ENCODE measurements at regions not wholly inside any gene's neighbourhood (a gene's known extent, or its start where the extent isn't known, plus 50 kb on each side); places are given as distances from the start of the nearest gene placed in this dataset.
"Not testable (repeated sequence)": the region's sequence is repeated elsewhere in the genome, so short reads cannot be mapped to it uniquely, and the experiment has no call there.

DNA sequence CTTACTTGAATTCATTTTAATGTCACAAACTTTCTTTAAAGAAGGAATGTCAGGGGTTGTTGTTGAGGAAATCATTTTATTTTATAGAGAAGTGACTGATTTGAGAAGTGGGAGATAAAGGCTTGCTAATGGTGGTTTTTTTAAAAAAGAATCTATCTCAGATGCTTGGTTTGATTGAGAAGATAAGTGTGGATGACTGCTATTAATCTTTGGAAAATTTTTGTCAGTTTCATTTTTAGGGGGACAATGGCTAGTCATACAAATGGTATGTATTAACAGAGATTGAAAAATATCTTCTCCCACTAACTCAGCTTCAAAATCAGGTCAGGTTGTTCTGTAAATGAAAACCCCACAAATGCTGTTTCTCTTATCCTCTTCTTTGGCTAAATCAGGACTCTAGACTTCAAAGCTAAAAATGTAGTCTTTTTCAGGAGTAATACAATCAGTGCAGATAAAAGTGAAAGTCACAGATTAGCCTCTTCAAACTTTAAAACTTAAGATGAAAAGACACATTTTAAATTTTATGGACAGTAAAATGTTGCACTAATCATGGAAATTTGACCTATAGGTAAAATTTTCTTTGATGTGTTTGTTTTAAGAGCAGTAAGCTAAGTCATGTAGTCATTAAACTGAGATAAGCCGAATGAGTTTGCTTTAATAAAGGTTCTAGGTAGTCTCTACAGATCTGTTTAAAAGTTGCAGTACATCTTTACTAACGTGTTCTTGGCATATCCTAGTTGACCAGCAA is 674.2 kb upstream of the VRK2 start:
- DNase-seq: no peak

DNA sequence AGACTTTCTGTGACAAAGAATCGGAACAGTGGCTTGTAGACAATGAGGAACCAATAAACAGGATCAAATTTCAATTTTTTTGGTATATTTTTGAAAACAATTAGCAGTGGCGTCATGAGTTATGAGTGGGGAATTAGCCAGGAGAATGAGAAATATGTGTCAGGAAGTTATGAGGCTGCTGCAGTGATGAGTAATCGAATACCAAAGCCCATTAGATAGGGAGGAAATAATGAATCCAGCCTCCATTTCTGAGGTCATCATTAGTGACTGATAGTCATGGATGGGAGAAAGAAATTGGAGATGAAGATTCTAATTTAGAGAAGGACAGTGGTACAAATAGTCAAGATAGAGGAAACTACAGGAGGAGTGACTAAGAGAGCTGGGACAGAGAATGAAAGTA is 673.1 kb upstream of the VRK2 start:
- no peak for DNase-seq

DNA sequence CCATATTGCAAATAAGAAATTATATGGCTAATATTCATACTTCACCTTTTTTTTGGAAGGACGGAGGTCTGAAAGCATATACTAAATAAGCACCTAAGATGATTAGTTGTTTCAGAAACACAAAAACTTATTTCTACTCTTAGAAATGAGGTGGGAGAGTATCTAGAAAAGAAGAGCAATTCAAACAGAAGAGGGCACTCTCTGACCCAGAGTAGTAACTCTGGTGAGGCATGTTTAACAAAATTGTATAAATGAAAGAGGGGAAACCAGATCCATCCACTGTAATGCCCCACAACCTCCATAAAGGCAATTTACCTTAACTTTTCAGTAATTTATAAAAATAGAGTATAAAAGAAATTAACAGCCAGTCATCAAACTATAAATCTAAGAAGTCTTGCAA is 669.6 kb upstream of the VRK2 start:
- DNase-seq: no peak

DNA sequence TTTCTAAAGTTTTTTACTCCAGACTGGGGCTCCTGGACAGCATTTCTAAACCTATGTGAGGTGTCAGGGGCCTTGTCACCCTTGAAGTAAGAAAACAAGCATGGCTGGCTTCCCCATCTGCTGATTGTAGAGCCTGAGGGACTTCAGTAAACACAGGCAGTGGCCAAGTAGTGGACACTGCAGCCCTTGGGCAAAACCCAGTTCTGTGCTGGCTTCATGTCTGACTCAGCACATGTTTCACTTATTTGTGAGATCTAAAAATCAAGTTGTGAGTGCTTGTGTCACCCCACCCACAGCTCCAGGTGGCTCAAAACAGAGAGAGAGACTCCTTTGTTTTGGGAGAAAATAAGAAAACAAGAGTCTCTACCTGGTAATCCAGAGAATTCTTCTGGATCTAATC is 660.3 kb upstream of the VRK2 start:
- no peak for DNase-seq

DNA sequence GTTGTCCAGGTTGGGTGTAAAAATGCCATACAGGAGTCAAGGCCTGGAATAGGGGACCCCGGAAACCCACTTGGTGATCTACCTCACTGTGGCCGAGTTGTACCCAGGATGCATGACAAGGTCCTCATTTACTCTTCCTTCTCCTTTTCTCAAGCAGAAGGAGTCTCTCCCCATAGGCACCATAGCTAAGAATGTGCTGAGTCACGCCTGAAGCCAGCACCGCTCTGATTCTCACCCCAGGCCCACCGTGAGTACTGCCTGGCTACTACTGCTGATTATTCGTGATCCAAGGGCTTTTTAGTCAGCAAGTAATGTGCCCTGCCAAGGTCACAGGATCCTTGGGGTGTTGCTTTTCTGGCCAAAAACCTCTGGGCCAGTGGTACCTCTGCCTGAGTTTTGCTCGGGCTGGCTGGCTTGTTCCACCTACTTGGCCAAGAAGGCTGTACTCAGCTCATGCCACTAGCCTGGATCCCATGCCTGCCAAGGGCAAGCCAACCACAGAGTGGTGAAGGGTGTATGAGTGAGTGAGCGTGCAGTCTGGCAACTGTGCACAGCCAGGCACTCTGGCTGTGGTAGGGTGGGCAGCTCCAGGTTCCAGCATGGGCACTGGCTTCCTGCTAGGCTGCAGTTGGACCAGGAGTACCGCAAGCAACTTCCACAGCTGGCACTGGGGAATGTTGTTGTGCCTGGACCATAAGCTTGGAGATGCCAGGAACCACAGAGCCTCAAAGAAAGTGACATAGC is 650.1 kb upstream of the VRK2 start:
- no peak for DNase-seq

DNA sequence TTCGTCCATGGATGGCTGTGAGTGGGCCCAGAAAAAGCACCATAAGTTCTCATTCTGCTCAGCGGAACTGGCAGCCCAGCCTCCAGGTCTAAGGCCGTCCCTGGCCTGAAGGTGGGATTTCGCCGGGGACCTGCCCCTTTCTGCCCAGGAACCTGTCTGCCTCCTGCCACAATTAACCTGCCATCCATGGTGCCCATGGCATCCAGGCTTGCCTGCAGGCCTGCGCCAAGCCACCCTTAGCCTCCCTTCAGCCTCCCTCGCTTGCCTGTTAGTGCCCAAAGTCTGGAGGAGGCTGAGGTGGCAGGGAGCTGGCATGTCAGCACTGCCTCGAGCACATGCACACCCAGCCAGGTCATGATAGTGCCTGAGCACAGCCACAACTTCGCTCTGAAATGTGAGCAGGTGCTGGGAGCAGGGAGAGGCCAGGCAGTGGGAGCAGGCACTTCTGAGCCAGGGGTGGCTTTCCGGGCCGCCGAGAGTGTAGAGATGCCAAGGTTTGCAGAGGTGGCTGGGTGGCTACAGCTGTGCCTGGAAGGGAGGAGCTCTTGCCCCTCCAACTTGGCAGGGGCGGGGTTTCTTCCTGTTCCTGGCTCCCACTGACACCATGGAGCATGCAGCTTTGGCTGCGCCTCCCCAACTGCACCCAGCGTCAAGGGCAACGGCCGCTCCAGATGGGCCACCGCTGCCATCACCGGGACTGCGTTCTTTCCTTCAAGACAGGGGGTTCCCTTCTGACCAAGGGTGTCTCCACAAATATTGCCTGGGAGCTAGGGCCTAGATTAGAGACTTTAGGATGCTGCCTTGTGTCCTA is 648.9 kb upstream of the VRK2 start:
- DNase-seq: no peak

DNA sequence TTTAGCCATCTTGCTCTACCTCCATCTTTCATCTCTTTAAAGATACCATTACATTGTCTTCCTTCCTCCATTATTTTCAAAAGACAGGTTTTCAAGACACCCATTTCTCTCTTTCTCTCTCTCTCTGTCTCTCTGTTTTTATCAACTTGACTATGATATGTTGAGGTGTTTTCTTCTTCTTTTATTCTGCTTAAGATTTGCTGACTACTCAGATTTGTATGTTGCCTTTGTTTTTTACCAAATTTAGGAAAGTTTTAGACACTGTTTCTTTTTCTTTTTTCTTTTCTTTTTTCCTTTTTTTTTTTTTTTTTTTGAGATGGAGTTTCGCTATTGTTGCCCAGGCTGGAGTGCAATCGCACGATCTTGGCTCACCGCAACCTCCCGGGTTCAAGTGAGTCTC is 647.5 kb upstream of the VRK2 start:
- no peak for DNase-seq

DNA sequence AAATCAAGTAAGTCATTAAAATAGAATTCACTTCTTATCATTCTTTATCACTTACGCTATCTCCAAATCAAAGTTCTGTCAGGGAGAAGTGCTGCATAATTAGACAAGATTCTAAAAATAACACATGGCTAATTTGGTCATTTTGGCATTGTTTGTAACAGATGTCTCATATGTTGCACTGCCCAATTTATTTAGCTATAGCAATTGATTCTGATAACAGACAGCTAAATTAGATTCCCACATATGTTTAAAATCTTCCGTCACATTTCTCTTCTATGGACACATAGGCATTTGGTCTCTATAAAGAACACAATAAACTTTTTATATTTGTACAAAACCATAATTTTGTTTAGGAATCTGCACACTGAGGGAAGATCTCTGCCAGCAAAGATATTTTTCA is 644.5 kb upstream of the VRK2 start:
- DNase-seq: no peak

DNA sequence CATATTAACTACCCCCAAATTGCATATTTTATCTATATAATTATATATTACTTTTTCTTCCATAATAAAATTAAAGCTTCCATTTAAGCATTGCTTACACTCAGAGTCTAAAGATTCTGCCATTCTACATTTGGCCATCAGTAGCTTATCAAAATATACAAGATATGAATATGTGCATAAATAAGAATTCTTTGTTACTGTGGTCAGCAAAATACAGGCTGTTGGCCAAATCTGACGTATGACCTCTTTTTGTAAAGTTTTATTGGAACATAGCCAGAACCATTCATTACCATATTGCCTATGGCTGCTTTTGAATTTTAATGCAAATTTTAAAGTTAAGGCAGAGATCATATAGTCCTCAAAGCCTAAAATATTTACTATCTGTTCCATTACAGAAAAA is 643.9 kb upstream of the VRK2 start:
- DNase-seq: no peak

DNA sequence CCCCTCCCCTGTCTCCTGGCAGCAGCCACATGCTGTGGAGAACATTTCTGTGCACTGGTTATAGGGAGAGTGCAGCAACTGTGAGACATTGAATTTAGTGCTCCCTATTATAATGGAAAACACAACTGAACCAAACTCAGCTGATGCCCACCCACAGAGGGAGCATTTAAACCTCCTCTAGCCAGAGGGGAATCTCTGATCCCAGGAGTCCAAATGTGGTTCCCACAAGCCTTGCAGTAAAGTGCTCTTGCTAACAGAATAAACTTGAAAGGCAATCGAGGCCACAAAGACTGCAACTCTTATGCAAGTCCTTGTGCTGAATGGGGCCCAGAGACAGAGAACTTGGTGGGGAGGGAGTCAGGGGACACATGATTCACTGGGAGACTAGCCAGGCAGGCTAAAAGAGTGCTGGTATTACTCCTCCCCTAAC is 638.8 kb upstream of the VRK2 start:
- DNase-seq: no peak

DNA sequence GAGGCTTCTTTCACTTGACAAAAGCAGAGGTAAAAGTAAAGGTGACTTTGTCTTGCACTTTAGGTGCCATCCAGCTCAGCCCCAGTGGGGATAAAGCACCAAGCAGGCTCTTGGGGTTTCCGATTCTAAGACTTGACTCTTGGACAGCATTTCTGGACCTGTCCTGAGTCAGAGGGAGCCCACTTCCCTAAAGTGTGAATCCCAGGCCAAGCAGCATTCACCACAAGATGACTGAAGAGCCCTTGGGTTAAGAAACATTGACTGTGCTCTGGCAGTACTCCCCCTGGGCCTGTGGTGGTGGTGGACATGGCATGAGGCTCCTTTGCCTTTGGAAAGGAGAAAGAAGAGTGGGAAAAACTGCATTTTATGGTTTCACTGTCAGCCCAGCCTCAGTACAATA is 638.0 kb upstream of the VRK2 start:
- DNase-seq: no peak

DNA sequence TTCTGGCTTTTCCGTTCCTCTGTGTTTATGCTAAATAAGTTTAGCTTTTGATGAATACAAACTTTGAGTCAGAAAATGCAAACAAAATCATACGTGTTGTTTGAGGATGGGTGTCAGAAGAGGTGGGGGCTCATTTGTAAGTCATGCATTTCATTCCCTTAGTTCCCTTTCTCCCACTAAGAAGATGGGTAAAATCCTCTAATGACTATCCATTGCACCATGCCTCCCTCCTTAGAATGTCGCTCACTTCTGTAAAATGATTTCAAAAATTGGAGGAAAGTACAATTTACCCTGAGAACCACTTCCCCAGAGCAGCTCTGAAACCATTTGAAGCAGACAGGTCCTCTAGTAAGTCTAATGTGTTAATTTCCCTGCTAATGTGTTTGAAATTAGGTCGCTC is 629.6 kb upstream of the VRK2 start:
- no peak for DNase-seq

DNA sequence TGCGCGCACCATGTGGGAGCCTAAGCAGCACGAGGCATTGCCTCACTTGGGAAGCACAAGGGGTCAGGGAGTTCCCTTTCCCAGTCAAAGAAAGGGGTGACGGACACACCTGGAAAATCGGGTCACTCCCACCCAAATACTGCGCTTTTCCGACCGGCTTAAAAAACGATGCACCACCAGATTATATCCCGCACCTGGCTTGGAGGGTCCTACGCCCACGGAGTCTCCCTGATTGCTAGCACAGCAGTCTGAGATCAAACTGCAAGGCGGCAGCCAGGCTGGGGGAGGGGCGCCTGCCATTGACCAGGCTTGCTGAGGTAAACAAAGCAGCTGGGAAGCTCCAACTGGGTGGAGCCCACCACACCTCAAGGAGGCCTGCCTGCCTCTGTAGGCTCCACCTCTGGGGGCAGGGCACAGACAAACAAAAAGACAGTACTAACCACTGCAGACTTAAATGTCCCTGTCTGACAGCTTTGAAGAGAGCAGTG is 627.7 kb upstream of the VRK2 start:
- DNase-seq: not testable (repeated sequence)

DNA sequence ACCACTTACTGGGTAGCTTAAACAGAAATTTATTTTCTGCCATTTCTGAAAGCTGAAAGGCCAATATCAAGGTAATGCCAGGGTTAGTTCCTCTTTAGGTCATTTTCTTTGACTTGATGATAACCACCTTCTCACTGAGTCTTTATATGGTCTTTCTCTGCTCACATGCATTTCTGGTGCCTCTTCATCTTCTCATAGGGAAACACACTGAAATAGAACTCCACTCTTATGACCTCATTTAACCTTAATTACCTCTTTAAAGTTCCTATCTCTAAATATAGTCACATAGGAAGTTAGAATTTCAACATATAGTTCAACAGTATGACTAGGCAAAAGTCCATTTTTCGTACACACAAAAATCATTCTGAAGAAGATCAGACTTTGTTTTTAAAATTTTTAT is 616.8 kb upstream of the VRK2 start:
- DNase-seq: no peak

DNA sequence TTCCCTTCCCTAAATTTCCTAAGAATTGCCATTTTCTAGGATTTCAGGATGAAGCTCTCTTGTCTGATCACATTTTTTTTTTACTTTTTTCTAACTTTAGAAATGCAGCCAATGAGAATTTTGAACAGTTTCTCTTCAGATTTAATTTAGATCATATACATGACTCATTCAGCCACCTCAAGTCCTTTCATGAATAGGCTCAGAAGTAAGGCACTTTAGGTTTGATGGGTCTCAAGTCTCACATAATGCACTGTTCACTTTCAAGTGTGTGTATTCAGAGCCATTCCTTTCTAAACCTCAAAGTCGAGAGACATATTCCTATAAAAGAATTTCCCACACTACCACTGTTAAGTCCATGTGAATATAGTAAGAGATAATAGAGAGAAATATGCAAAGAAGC is 614.1 kb upstream of the VRK2 start:
- no peak for DNase-seq

DNA sequence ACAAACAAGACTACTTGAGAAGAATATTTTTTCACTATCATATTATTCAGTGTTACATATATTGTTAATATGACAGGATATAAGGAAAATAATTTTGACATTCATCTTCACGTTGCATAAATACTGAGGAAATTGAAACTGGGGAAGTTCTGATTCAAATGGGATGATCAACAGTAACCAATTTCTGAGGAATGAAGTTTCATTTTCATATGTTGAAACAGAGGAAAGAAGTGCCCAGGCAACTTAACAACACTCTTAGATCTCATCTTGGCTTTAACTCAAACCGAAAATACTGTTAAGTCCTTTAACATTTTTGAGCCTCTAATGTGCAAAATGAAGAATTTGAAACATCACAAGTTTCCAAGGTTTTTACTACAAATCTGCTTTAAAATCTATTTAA is 612.2 kb upstream of the VRK2 start:
- no peak for DNase-seq

DNA sequence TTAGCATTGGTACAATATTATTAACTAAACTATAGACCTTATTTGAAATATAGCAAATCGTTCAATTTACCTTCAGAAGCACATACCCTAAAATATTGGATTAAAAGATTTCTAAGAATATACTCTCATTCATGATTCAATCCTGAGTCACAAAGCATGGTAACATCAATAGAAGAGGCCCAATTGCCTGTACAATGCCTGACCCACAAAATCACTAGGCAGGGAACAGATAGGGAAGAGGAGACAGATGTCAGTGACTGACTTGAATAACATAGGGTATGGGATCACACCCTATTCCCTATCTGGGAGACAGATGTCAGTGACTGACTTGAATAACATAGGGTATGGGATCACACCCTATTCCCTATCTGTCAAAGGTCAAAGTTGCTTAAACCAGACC is 611.6 kb upstream of the VRK2 start:
- no peak for DNase-seq

DNA sequence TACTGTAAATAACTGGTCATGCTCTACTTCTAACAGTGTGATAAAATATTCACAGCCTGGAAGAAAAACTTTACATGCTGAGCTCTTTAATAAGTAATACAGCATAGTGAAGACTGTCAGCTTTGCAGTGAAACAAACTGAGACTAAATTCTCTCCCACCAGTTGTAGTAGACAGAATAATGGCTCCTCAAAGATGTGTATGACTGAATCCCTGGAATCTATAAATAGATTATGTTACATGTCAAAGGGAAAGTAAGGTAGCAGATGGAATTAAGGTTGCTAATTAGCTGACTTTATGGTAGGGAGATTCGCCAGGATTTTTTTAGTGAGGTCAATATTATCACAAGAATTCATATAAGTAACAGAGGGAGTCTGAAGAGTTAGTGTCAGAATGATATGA is 609.5 kb upstream of the VRK2 start:
- DNase-seq: no peak

DNA sequence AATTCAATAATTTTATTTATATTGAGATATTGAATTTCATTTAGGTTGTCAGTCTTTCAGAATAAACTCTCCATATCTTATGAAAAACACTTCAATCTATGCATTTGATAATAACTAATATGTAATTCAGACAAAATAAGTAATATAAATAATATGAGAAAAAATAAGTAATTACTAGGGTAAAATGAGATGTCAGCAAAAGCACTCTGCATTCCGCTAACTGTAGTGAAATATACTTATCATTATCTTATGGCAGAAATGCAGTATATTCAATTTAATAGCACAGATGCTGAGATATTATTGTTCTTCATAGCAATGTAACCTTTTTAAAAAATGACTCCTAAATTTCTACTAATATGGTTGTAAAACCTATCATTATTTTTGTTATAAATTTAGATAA is 606.2 kb upstream of the VRK2 start:
- DNase-seq: no peak

DNA sequence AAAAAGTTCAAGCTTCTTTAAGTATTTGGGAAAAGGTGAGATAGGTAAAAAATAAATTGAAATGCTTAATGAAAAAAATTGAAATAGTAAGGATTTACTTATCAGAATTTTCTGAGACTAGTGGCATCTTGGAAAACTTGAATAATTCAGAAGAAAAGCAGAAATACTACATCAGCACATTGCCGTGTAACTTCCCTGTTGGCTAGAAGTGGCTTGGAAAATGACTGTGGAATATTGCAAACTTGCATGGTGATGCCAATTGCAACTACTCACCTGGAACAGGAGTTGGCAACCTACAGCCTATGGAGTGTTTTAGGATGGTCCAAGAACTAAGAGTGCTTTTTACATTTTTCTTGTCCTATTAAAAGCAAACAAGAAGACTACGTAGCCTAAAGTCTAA is 603.5 kb upstream of the VRK2 start:
- DNase-seq: no peak

DNA sequence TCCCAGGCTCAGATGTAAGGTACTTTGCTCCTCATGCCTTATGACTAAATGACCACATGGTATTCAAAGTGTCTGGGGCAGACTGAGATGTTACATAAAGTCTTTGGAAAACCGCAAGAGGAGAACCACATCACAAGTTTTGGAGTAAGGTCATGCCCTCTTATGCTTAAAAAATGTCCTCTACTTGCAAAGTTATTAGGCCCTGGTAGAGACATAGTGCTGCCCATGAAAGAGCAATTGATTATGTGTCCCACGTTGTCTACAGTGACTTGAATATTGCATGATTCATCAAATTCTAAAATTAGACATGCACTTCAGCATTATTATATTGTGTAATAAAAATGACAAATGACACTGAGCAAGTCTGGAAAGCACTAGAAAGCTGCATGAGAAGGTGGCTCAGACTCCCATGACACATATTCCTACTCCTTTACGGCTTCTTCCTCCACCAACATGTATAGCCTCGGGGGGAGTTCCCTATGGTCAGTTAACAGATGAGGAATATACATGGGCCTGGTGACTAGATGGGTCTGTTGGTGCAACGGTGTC is 602.6 kb upstream of the VRK2 start:
- no peak for DNase-seq

DNA sequence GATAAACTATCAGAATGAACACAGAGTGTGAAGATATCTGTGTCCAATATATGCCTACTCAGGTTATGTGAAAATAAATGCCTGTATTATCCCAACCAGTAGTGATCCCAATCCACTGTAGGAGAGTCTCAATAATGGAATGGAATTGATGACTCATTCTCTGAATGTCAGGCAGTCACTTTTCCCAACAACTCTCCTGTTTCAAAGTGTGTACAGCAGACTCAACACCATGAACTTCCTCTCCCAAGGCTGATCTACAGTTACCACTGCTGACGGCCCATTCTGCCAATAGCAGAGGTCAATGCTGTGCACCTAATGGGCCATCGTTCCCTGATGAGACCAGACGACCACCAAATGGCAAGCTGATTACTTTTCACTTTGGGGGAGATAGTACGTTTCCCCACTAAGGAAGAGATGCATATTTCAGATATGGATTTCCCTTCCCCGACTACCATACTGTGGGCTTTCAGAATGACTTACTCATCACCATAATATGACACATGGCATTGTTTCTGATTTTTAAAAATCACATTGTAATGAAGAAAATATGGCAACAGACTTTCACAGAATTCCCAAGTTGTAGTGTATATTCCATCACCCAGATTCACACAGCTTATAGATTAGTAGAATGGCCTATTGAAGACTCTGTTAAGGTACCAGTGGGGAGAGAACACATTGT is 601.7 kb upstream of the VRK2 start:
- no peak for DNase-seq

DNA sequence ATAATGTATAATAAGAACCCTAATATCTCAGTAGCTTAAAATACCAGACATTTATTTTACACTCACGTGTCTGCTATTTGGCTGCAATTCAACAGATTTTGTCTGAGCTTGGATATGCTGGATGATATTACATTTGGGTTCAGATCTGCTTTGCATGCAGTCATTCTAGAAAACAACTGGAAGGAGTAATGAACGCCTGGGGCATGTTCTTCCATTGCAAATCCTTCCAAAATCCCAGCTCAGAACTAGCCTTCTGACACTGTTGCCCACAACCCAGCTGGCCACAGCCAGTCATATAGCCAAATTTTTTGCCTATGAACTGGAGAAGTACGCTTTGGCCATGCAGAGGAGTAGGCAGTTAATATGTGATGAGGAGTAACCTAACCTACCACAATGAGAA is 597.8 kb upstream of the VRK2 start:
- no peak for DNase-seq

All from NCI-H1436 treated with DMSO at 0.1 percent for 48 hours (cell line).